ENCODE measurements at regions not wholly inside any gene's neighbourhood (a gene's known extent, or its start where the extent isn't known, plus 50 kb on each side); places are given as distances from the start of the nearest gene placed in this dataset.
"Not testable (repeated sequence)": the region's sequence is repeated elsewhere in the genome, so short reads cannot be mapped to it uniquely, and the experiment has no call there.

DNA sequence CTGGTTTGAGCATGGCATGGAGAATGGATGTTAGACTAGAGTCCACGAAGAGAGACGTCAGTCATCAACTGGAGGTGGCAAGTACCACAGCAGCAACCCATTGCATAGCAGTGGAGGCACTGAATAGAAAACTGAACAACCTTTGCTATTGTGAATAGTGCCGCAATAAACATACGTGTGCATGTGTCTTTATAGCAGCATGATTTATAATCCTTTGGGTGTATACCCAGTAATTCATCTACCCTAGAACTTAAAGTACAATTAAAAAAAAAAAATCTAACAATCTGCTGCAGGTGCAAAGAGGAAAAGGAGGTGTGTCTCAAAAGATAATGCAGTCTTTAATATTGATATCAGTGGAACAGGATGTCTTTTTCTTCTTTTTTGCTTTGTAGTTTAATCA, 443.4 kb upstream of the ISX start:
- CTCF ChIA-PET: no interaction called here
- no peak for DNase-seq (ENCODE audit: unreplicated experiment)
- H3K9me3 Mint-ChIP-seq (ENCODE audit: unreplicated experiment): peaks cover 22% of the 10 kb centered on the region
- H3K4me3 Mint-ChIP-seq (ENCODE audit: unreplicated experiment): no peak overlapping the region
- POLR2A ChIA-PET: no interaction called here
- no peak overlapping the region for H3K27ac Mint-ChIP-seq (ENCODE audit: low read depth, unreplicated experiment)
- no peaks in the 10 kb centered on the region for H3K27me3 Mint-ChIP-seq (ENCODE audit: insufficient read depth, unreplicated experiment)
- no peaks in the 10 kb centered on the region for H3K36me3 Mint-ChIP-seq (ENCODE audit: insufficient read depth, unreplicated experiment)
- no peaks in the 10 kb centered on the region for H3K4me1 Mint-ChIP-seq (ENCODE audit: insufficient read depth, unreplicated experiment)
- TF ChIP-seq CTCF (IDR thresholded peaks at IDR 0.05; ENCODE audit: unreplicated experiment): no peak
- BruUV-seq (replicated peaks): no TSS peak
- intact Hi-C loops (cut with micrococcal nuclease): no loop called here

DNA sequence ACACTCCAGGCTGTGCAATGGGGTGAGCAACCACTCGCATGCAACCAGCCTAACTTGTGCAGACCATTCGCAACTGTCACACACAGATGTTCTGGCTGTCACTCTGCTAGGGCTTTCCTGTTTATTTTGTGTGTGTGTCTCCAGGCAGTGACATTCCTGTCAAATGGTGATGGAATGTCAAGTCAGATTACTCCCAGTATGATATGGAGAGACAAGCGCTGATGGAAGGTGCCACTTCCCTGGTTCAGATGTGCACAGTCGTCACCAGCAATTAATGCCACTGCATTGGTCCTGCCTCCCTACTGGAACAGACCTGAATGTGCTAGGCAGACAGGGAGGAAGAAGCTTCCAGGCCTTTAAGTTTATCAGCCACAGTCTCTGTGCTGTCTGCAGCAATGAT, 442.4 kb upstream of the ISX start:
- H3K4me1 Mint-ChIP-seq (ENCODE audit: insufficient read depth, unreplicated experiment): no peaks in the 10 kb centered on the region
- TF ChIP-seq CTCF (IDR thresholded peaks at IDR 0.05; ENCODE audit: unreplicated experiment): no peak
- H3K36me3 Mint-ChIP-seq (ENCODE audit: insufficient read depth, unreplicated experiment): no peaks in the 10 kb centered on the region
- POLR2A ChIA-PET: no interaction called here
- intact Hi-C loops (cut with micrococcal nuclease): no loop called here
- no peaks in the 10 kb centered on the region for H3K27me3 Mint-ChIP-seq (ENCODE audit: insufficient read depth, unreplicated experiment)
- H3K27ac Mint-ChIP-seq (ENCODE audit: low read depth, unreplicated experiment): no peak overlapping the region
- no peak overlapping the region for H3K4me3 Mint-ChIP-seq (ENCODE audit: unreplicated experiment)
- BruUV-seq (replicated peaks): no TSS peak
- DNase-seq (ENCODE audit: unreplicated experiment): no peak
- H3K9me3 Mint-ChIP-seq (ENCODE audit: unreplicated experiment): peaks cover 12% of the 10 kb centered on the region
- CTCF ChIA-PET: no interaction called here

DNA sequence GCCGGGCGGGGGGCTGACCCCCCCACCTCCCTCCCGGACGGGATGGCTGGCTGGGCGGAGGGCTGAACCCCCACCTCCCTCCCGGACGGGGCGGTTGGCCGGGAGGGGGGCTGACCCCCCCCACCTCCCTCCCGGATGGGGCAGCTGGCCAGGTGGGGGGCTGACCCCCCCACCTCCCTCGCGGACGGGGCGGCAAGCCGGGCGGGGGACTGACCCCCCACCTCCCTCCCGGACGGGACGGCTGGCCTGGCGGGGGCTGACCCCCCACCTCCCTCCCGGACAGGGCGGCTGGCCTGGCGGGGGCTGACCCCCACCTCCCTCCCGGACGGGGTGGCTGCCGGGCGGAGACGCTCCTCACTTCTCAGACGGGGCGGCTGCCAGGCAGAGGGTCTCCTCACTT, 440.1 kb upstream of the ISX start:
- H3K4me1 Mint-ChIP-seq (ENCODE audit: insufficient read depth, unreplicated experiment); POLR2A ChIA-PET; intact Hi-C loops (cut with micrococcal nuclease); H3K9me3 Mint-ChIP-seq (ENCODE audit: unreplicated experiment); H3K36me3 Mint-ChIP-seq (ENCODE audit: insufficient read depth, unreplicated experiment); H3K27me3 Mint-ChIP-seq (ENCODE audit: insufficient read depth, unreplicated experiment); H3K4me3 Mint-ChIP-seq (ENCODE audit: unreplicated experiment); CTCF ChIA-PET; BruUV-seq (replicated peaks); H3K27ac Mint-ChIP-seq (ENCODE audit: low read depth, unreplicated experiment); DNase-seq (ENCODE audit: unreplicated experiment): not testable (repeated sequence)

- BruUV-seq (replicated peaks): no TSS peak
- H3K4me1 Mint-ChIP-seq (ENCODE audit: insufficient read depth, unreplicated experiment): no peaks in the 10 kb centered on the region
- H3K36me3 Mint-ChIP-seq (ENCODE audit: insufficient read depth, unreplicated experiment): peaks cover 6% of the 10 kb centered on the region
- DNase-seq (ENCODE audit: unreplicated experiment): no peak
- H3K27ac Mint-ChIP-seq (ENCODE audit: low read depth, unreplicated experiment): no peak overlapping the region
- H3K9me3 Mint-ChIP-seq (ENCODE audit: unreplicated experiment): peaks cover 70% of the 10 kb centered on the region
- H3K4me3 Mint-ChIP-seq (ENCODE audit: unreplicated experiment): no peak overlapping the region
- intact Hi-C loops (cut with micrococcal nuclease): no loop called here
- ChIA-PET CTCF (no interaction called here), POLR2A (no interaction called here)
- TF ChIP-seq CTCF (IDR thresholded peaks at IDR 0.05; ENCODE audit: unreplicated experiment): no peak
- H3K27me3 Mint-ChIP-seq (ENCODE audit: insufficient read depth, unreplicated experiment): no peaks in the 10 kb centered on the region
Observed at GRCh38 chr22:34638128-34638527, 427.8 kb upstream of the ISX start.

DNA sequence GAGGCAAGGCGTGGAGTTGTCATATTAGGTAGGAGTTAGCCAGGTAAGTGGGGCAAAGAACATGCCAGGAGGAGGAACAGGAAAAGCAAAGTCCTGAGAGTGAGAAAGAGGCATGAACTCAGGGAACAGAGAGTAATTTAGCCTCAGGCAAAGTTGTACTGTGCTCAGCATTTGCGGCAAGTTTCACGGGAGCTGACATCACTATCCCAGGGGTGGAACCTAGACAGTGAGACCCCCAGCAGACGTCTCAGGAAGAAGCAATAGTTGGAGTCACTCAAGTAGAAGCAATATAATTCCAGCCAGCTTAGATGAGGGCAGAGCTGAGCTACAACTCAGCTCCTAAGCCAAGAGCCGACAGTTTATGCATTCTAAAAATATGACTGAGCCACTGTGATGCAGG, 426.0 kb upstream of the ISX start:
- ChIA-PET POLR2A (no interaction called here), CTCF (no interaction called here)
- H3K4me3 Mint-ChIP-seq (ENCODE audit: unreplicated experiment): no peak overlapping the region
- no TSS peak for BruUV-seq (replicated peaks)
- no peak for TF ChIP-seq CTCF (IDR thresholded peaks at IDR 0.05; ENCODE audit: unreplicated experiment)
- intact Hi-C loops (cut with micrococcal nuclease): no loop called here
- no peaks in the 10 kb centered on the region for H3K4me1 Mint-ChIP-seq (ENCODE audit: insufficient read depth, unreplicated experiment)
- no peak overlapping the region for H3K27ac Mint-ChIP-seq (ENCODE audit: low read depth, unreplicated experiment)
- no peak for DNase-seq (ENCODE audit: unreplicated experiment)
- H3K9me3 Mint-ChIP-seq (ENCODE audit: unreplicated experiment): peaks cover 67% of the 10 kb centered on the region
- peaks cover 6% of the 10 kb centered on the region for H3K36me3 Mint-ChIP-seq (ENCODE audit: insufficient read depth, unreplicated experiment)
- no peaks in the 10 kb centered on the region for H3K27me3 Mint-ChIP-seq (ENCODE audit: insufficient read depth, unreplicated experiment)

Data from MCF 10A (cell line).